ENCODE measurements at regions not wholly inside any gene's neighbourhood (a gene's known extent, or its start where the extent isn't known, plus 50 kb on each side); places are given as distances from the start of the nearest gene placed in this dataset.

- no TSS peak for BruUV-seq (replicated peaks)
Observed at GRCh38 chr5:93995126-93995621, 253.8 kb upstream of the POU5F2 start.

GRCh38 chr5:93993161-93993560 lies 251.8 kb upstream of the POU5F2 start:
- Histone ChIP-seq H3K79me2 (ENCODE audit: insufficient read depth, low read length) (no peaks in the 10 kb centered on the region), H3K9me3 (ENCODE audit: low read length) (no peaks in the 10 kb centered on the region), H3K4me3 (replicated peaks in 1 of 3; ENCODE audit: insufficient read depth in 1 of 3, low read depth in 2 of 3, low read length in 3 of 3) (no peak overlapping the region), H3K36me3 (replicated peaks in 1 of 2; ENCODE audit: control insufficient read depth in 1 of 2, insufficient read depth in 2 of 2, low read length in 2 of 2) (no peaks in the 10 kb centered on the region), H3K4me1 (ENCODE audit: insufficient read depth, low read length) (0 out of 2 replicates have a peak, but pooled peaks cover 6% of the 10 kb centered on the region), H3K4me2 (ENCODE audit: low read depth, low read length) (no peak overlapping the region), H3K27me3 (ENCODE audit: control insufficient read depth in 1 of 2, insufficient read depth in 2 of 2, low read length in 2 of 2) (no peaks in the 10 kb centered on the region), H3K9ac (ENCODE audit: insufficient read depth, low read depth, low read length) (no peak overlapping the region), H2AFZ (ENCODE audit: low read length) (no peak overlapping the region), H3K27ac (ENCODE audit: extremely low read length, insufficient read depth, low read length) (no peak overlapping the region), H4K20me1 (ENCODE audit: insufficient read depth, low read length) (no peaks in the 10 kb centered on the region)
- in situ Hi-C loops (cut with HindIII; ENCODE audit: extremely low pct_ligation_motif_present, low pct_unique_long_range_greater_than_20kb) = no loop called here
- ATAC-seq = no peak
- no TSS peak for BruUV-seq (replicated peaks)
- intact Hi-C loops (cut with micrococcal nuclease; ENCODE audit: unreplicated experiment) = no loop called here
- 94% methylated on average over 2 of the region's 2 CpGs for WGBS (ENCODE audit: low lambda C conversion rate)
- ChIA-PET CTCF (ENCODE audit: low intra/inter-chr PET ratio, low total read pairs) (no interaction called here), POLR2A (no interaction called here)
- no peak for FAIRE-seq
- no peak for DNase-seq (ENCODE audit: low spot score)
- TF ChIP-seq ZBTB1 (CRISPR knock-in tag; IDR thresholded peaks at IDR 0.05; ENCODE audit: borderline replicate concordance) (no peak), ZNF691 (CRISPR knock-in tag; IDR thresholded peaks at IDR 0.05; ENCODE audit: borderline replicate concordance, low read depth) (no peak), POGK (CRISPR knock-in tag; conservative IDR thresholded peaks at IDR 0.05) (no peak), CENPT (CRISPR knock-in tag; IDR thresholded peaks at IDR 0.05; ENCODE audit: low read depth) (no peak), ZBTB2 (CRISPR knock-in tag; IDR thresholded peaks at IDR 0.05; ENCODE audit: low read depth) (no peak), NFE2L1 (CRISPR knock-in tag; IDR thresholded peaks at IDR 0.05; ENCODE audit: borderline replicate concordance) (no peak), ZNF34 (CRISPR knock-in tag; IDR thresholded peaks at IDR 0.05; ENCODE audit: borderline replicate concordance) (no peak), SIN3B (IDR thresholded peaks at IDR 0.05; ENCODE audit: low read length) (no peak), ZNF562 (CRISPR knock-in tag; IDR thresholded peaks at IDR 0.05; ENCODE audit: borderline replicate concordance) (no peak), ZNF816 (CRISPR knock-in tag; IDR thresholded peaks at IDR 0.05; ENCODE audit: borderline replicate concordance) (no peak), ZIK1 (CRISPR knock-in tag; IDR thresholded peaks at IDR 0.05; ENCODE audit: borderline replicate concordance, low read depth) (no peak), CENPX (CRISPR knock-in tag; IDR thresholded peaks at IDR 0.05) (no peak)

More at GRCh38 chr5:93995126-93995621, 253.8 kb upstream of the POU5F2 start:
- Histone ChIP-seq H3K4me3 (replicated peaks in 1 of 3; ENCODE audit: insufficient read depth in 1 of 3, low read depth in 2 of 3, low read length in 3 of 3) (no peak overlapping the region), H2AFZ (ENCODE audit: low read length) (no peak overlapping the region), H4K20me1 (ENCODE audit: insufficient read depth, low read length) (no peaks in the 10 kb centered on the region), H3K4me2 (ENCODE audit: low read depth, low read length) (no peak overlapping the region), H3K79me2 (ENCODE audit: insufficient read depth, low read length) (no peaks in the 10 kb centered on the region), H3K9ac (ENCODE audit: insufficient read depth, low read depth, low read length) (no peak overlapping the region), H3K9me3 (ENCODE audit: low read length) (no peaks in the 10 kb centered on the region), H3K36me3 (replicated peaks in 1 of 2; ENCODE audit: control insufficient read depth in 1 of 2, insufficient read depth in 2 of 2, low read length in 2 of 2) (no peaks in the 10 kb centered on the region), H3K4me1 (ENCODE audit: insufficient read depth, low read length) (0 out of 2 replicates have a peak, but pooled peaks cover 6% of the 10 kb centered on the region), H3K27me3 (ENCODE audit: control insufficient read depth in 1 of 2, insufficient read depth in 2 of 2, low read length in 2 of 2) (no peaks in the 10 kb centered on the region), H3K27ac (ENCODE audit: extremely low read length, insufficient read depth, low read length) (no peak overlapping the region)
- ChIA-PET POLR2A (no interaction called here), CTCF (ENCODE audit: low intra/inter-chr PET ratio, low total read pairs) (no interaction called here)
- intact Hi-C loops (cut with micrococcal nuclease; ENCODE audit: unreplicated experiment) = no loop called here
- 91% methylated on average over 3 of the region's 3 CpGs for WGBS (ENCODE audit: low lambda C conversion rate)
- ATAC-seq = no peak
- DNase-seq (ENCODE audit: low spot score) = no peak
- in situ Hi-C loops (cut with HindIII; ENCODE audit: extremely low pct_ligation_motif_present, low pct_unique_long_range_greater_than_20kb) = no loop called here
- no peak for TF ChIP-seq SPEN (CRISPR knock-in tag; IDR thresholded peaks at IDR 0.05; ENCODE audit: low read depth)
- TF ChIP-seq ZFX (CRISPR knock-in tag; IDR thresholded peaks at IDR 0.05; ENCODE audit: low read depth) = no peak
- TF ChIP-seq ZNF333 (CRISPR knock-in tag; IDR thresholded peaks at IDR 0.05; ENCODE audit: borderline replicate concordance) = no peak
- no peak for TF ChIP-seq SATB2 (CRISPR knock-in tag; IDR thresholded peaks at IDR 0.05)
- TF ChIP-seq HMG20B (CRISPR knock-in tag; conservative IDR thresholded peaks at IDR 0.05) = no peak
- TF ChIP-seq ATRX (CRISPR knock-in tag; IDR thresholded peaks at IDR 0.05; ENCODE audit: borderline replicate concordance) = no peak
- no peak for TF ChIP-seq ZFAT (CRISPR knock-in tag; conservative IDR thresholded peaks at IDR 0.05)
- FAIRE-seq = no peak

Measured in HepG2 (cell line).